ENCODE measurements at regions not wholly inside any gene's neighbourhood (a gene's known extent, or its start where the extent isn't known, plus 50 kb on each side); places are given as distances from the start of the nearest gene placed in this dataset.
"Not testable (repeated sequence)": the region's sequence is repeated elsewhere in the genome, so short reads cannot be mapped to it uniquely, and the experiment has no call there.

DNA sequence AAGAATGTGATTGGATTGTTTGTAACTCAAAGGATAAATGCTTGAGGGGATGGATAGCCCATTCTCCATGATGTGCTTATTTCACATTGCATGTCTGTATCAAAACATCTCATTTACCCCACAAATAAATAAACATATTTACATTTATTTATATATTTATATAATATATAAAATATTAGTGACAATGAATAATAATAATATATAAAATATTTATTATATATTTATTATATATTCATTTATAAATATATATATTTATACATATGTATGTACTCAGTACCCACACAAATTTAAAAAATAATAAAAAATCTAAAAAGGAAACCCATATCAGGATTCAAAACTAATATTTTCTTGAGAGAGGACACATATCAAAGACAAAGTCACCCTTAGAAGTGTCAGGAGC is 429.9 kb downstream of the KCNJ2 start:
- TF ChIP-seq ZNF274 (IDR thresholded peaks at IDR 0.05; ENCODE audit: low read depth, low read length), result no peak

DNA sequence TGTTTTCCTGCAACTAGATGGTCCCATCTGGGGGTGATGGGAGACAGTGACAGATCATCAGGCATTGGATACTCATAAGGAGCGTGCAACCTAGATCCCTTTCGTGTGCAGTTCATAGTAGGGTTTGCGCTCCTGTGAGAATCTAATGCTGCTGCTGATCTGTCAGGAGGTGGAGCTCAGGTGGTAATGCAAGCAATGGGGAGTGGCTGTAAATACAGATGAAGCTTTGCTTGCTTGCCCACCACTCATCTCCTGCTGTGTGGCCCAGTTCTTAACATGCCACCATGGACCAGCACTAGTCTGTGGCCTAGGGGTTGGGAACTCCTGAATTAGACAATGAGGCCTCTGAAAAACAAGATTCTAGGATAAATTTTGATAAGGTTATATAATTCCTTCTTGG is 430.6 kb downstream of the KCNJ2 start:
- H3K4me3 ChIP-seq (ENCODE audit: low read length), result not testable (repeated sequence)

More for the DNA sequence above, 429.9 kb downstream of the KCNJ2 start:
- H3K4me3 ChIP-seq (ENCODE audit: low read length), result no peak overlapping the region

DNA sequence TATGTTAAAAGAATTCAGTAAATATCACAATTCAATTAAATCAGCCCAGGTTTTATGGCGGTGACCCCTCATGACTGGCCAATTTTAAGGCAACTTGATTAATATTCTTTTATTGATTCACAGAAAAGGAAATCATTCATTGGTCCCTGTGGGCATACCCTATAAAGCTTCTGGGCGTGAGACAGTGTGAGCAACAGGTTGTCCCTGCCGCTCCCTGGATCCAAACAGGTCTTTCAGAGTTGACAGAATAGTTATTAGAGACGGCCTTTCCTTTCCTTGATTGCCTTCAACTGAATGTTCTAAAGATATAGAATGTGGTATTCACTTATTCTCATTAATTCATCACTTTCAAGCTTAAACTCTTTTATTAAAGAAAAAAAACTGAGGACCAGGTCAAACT is 433.9 kb downstream of the KCNJ2 start:
- no peak for TF ChIP-seq ZNF274 (IDR thresholded peaks at IDR 0.05; ENCODE audit: low read depth, low read length)
- H3K4me3 ChIP-seq (ENCODE audit: low read length), result no peak overlapping the region

DNA sequence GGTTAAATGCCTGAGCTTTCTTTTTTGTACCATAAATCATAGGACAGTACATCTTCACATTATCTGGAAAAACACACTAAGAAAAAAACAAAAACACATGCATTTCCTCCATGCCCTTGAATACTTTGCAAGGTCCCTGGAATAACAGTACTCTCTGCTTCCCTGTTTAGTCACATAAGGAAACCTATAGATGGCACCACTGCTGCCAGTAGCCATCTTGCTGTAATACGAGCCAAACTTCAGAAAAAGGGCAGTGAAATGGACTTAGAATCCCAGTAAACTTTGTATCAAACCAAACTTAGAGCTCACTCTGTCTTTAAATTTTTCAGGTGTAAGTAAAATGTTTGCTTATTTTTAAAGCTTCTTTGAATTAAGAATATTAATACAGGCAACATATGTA is 435.5 kb downstream of the KCNJ2 start:
- H3K4me3 ChIP-seq (ENCODE audit: low read length), result no peak overlapping the region
- TF ChIP-seq ZNF274 (IDR thresholded peaks at IDR 0.05; ENCODE audit: low read depth, low read length), result no peak

DNA sequence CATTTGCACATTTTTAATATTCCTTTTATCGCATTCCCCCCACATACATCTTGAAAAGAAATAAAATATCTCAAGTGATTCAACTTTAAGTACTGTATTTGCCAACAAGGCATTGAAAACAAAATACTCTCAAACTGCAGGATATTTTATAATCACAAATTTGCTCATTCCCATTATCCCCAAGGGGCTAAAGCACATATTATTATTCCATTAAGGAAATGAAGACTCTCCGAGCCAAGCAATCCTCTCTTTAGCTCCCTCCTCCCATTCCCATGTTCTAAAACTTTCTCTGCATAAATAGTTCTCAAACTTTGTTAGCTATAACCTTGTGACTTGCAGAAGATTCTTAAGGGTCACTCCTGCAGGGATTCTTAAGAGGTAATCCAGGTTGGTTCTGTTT is 436.8 kb downstream of the KCNJ2 start:
- no peak for TF ChIP-seq ZNF274 (IDR thresholded peaks at IDR 0.05; ENCODE audit: low read depth, low read length)
- H3K4me3 ChIP-seq (ENCODE audit: low read length), result no peak overlapping the region

DNA sequence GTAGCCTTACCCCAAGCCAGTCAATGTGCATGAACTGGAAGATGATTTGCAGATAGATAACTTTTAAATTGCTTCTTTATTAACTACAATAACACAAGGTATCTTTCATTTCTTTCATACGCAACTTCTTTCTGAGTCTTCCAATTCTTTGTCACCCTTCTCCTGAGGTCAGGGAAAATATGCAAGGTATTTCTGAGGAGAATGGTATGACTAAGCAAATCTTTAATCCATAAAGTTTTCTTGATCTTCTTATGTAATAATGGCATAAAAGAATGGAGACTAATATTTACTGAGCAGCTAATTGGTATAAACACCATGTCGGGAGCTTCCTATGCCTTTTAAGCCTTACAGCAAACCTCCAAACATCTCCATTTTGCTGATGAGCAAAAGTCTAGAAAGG is 438.9 kb downstream of the KCNJ2 start:
- TF ChIP-seq ZNF274 (IDR thresholded peaks at IDR 0.05; ENCODE audit: low read depth, low read length), result no peak

DNA sequence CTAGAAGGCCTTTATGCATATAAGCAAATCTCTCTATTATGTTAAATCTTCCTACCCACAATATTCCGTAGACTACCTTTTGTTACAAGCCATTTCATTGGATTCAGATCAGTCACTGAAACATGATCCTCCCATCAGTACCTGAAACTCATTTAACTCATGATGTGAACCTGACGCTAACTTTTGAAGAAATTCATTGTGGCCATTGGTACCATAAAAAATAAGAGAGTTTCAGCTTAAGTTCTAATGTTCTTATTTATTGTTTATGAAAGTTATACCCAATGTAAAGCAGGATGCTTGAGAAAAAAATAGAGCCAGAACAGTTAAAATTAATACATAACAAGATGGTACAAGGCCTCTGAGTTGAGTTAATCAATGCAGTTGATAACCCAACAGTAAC is 439.6 kb downstream of the KCNJ2 start:
- no peak overlapping the region for H3K4me3 ChIP-seq (ENCODE audit: low read length)
- TF ChIP-seq ZNF274 (IDR thresholded peaks at IDR 0.05; ENCODE audit: low read depth, low read length), result no peak

More for the DNA sequence above, 438.9 kb downstream of the KCNJ2 start:
- H3K4me3 ChIP-seq (ENCODE audit: low read length), result no peak overlapping the region

DNA sequence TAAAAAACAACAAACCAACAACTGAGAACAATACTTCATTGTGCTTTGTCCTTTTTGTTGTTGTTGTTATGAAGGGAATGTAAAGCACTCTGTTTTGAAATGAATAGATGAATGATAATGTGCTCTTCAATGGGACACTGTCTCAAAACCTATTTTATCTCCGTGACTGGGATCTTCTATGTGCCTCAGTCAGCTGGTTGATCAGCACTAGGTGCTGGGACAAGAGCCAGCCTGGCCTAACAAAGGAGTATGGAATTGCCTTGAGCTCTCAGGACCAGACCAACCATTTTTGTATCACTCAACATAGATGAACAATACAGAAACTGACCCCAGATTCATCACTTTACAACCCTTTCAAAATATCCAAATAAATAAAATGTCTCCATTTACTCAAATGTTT is 440.2 kb downstream of the KCNJ2 start:
- no peak overlapping the region for H3K4me3 ChIP-seq (ENCODE audit: low read length)

DNA sequence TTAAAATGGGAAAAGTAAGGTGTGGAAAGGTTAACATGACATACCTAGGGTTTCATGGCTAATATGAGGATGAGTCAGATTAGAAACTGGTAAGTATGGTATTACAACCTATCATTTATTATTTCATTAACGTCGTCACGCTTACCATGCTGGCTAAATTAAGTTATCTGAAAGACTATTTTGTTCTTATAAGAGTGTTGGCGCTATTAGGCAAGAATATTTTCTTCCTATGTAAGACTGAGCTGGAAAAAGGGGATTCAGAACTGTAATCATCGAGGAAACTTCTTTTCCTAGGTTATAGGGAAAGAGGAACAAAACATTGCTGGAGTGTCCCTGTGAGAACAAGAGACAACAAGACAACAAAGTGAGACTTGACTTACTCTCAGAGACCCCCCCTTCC is 440.8 kb downstream of the KCNJ2 start:
- no peak for TF ChIP-seq ZNF274 (IDR thresholded peaks at IDR 0.05; ENCODE audit: low read depth, low read length)
- no peak overlapping the region for H3K4me3 ChIP-seq (ENCODE audit: low read length)

More for the DNA sequence above, 440.2 kb downstream of the KCNJ2 start:
- no peak for TF ChIP-seq ZNF274 (IDR thresholded peaks at IDR 0.05; ENCODE audit: low read depth, low read length)

DNA sequence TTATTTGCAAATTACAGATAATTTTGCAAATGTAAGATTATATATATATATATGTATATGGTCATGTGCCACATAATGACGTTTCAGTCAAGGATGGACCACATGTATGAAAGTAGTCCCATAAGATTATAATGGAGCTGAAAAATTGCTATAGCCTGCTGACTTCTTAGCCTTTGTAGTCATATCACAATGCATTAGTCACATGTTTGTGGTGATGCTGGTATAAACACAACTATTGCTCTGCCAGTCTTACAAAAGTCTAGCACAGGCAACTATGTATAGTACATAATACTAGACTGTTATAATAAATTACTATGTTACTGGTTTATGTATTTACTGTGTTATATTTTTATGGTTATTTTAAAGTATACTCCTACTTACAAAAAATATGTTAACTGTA is 444.3 kb downstream of the KCNJ2 start:
- no peak for TF ChIP-seq ZNF274 (IDR thresholded peaks at IDR 0.05; ENCODE audit: low read depth, low read length)
- H3K4me3 ChIP-seq (ENCODE audit: low read length), result no peak overlapping the region

DNA sequence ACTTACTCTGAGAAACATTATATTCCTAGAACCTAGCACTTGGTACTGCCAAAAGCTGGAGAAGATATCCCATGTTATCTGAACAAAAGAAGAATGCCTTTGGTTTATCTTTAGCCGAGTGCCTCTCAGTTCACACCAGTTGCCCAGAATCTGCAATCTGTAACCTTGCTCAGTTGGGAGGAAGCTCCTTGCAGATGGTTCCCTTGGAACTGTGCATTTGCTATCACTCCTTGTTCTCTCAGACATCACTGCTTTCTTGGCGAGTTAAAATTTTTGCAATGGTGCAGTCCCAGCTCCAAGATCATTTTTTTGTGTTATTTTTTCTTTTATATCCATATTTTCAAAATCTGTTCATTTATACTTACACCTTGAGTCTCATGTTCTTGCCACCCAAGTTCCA is 446.5 kb downstream of the KCNJ2 start:
- no peak for TF ChIP-seq ZNF274 (IDR thresholded peaks at IDR 0.05; ENCODE audit: low read depth, low read length)
- no peak overlapping the region for H3K4me3 ChIP-seq (ENCODE audit: low read length)

DNA sequence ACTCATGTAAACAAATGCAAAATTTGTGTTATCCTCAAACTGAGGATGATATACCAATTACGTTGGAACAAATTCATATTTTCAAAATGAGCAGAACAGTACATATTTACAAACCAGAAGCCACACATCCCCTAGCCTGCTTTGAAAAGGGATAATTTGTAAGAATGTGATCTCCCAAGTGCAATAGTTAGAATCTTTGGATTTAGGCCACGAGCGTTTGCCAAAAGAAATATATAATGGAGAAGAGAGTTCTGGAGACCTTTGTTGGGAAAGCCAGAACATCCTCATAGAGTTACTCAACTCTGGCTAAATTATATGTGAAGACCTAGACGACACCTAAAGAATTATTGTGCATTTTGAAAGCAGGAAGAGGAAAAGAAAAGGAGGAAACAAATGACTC is 449.3 kb downstream of the KCNJ2 start:
- no peak overlapping the region for H3K4me3 ChIP-seq (ENCODE audit: low read length)
- TF ChIP-seq ZNF274 (IDR thresholded peaks at IDR 0.05; ENCODE audit: low read depth, low read length), result no peak

DNA sequence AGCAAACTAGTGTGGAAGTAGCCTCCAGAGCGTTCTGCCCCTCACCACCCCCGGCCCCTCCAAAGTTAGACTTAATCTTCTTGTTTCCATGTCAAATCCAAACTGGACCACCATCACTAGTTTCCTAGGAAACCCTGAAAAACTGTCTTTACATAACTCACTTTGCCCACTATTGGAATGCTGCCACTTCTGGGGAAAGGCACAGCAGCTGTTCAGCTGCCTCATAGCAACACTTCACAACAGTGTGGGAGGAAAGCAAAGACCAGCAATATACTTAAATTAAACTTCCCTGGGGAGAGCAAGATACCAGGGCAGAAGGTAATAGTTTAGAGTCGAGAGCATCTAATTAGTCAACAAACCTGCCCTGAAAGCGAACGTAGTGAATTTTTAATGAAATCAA is 452.2 kb downstream of the KCNJ2 start:
- no peak overlapping the region for H3K4me3 ChIP-seq (ENCODE audit: low read length)
- TF ChIP-seq ZNF274 (IDR thresholded peaks at IDR 0.05; ENCODE audit: low read depth, low read length), result no peak

DNA sequence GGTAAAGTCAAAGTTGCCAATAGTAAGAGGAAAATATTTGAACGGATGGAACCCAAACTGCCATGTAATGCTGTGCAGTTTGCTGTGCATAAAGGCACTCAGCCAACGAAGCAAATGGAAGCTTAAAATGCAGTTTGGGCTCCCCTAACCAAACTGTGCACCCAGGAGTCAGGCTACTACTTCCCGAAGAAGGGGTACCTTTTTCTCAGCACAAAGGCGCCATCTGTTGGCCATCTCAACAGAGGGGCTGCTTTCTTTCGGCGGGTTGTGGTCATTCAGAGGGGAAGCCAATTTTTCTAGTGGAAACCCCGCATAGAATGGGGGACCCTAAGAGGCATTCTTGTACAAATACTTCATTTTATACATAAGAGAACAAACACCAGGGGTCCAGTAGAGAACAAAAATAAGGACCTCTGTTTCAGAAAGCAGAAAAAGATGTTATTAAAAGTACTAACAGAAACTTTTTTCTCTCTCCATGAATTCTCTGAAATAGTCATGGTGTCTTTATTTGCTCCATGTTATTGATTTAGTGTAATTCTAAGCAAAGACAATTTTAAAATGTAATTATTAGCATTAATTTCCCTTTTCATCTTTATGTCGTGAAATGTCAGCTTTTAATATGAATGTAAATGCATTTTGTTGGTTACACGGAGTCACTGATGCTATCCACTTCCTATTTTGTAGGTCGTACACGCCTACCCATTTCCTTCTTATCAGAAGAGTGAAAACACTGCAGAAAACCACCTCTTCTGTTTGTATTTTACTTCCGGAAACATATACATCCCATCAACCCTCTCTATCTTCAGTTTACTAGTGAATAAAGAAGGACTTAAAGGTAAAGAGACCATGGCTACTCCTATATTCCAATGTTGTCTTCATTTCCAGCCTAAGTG is 453.3 kb downstream of the KCNJ2 start:
- TF ChIP-seq ZNF274 (IDR thresholded peaks at IDR 0.05; ENCODE audit: low read depth, low read length), result no peak

DNA sequence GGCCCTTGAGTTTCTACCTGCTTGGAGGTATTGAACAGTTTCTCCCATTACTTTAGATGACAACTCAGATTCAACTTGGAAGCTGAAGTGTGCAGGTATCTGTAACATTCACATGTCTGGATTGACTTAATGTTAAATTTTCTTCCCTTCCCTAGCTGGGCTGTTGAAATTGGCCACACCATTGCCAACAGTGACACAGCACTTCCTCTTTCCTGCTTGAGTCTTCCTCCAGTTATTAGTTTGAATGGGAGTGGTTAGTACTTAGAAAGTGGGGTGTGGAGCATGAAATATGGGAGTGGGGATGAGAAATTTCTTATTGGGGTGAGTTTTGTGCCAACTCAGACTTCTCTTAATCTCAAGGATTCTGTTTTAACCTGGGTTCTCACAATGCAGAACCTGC is 454.9 kb downstream of the KCNJ2 start:
- no peak for TF ChIP-seq ZNF274 (IDR thresholded peaks at IDR 0.05; ENCODE audit: low read depth, low read length)
- no peak overlapping the region for H3K4me3 ChIP-seq (ENCODE audit: low read length)

More for the DNA sequence above, 453.3 kb downstream of the KCNJ2 start:
- no peak overlapping the region for H3K4me3 ChIP-seq (ENCODE audit: low read length)

DNA sequence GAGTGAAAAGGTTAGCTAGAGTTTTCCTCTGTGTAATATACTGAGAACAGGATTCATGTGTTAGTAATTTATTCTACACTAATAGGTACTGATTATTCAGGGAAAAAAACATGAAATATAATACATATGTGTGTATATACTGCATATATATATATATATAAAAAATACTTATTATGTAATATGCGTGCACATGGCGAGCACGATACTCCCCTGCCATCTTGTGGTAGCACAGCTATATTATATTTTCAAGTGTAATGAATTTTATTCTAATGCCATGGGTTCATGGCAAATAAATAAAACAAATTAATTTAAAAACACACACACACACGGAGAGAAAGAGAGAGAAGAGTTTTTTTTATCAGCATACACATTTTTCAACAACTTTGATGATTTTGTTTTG is 460.6 kb downstream of the KCNJ2 start:
- H3K4me3 ChIP-seq (ENCODE audit: low read length), result no peak overlapping the region
- no peak for TF ChIP-seq ZNF274 (IDR thresholded peaks at IDR 0.05; ENCODE audit: low read depth, low read length)

Data from GM08714 (cell line).